Loucy (cell line): ENCODE measurements at regions not wholly inside any gene's neighbourhood (a gene's known extent, or its start where the extent isn't known, plus 50 kb on each side); places are given as distances from the start of the nearest gene placed in this dataset.

ENCODE experiments used
- H2AFZ ChIP-seq: fragments of 200-600 bp; sonication (generic); 2 replicates; pipeline ENCODE4 v1.6.0; 2016; ENCODE audit warnings: antibody characterized with exemption, mild to moderate bottlenecking, low read length, moderate library complexity
- H3F3A ChIP-seq: fragments of 200-600 bp; 2 replicates; pipeline ENCODE4 v1.6.0; 2016; ENCODE audit warnings: antibody characterized with exemption, low read depth, mild to moderate bottlenecking
- H3K27me3 ChIP-seq: fragments of 200-600 bp; sonication (generic); 2 replicates; pipeline ENCODE4 v1.6.1; 2014; ENCODE audit warnings: low read length, mild to moderate bottlenecking; ENCODE audit not compliant: insufficient read depth, poor library complexity, severe bottlenecking
- H3K36me3 ChIP-seq: fragments of 200-600 bp; sonication (generic); 2 replicates; pipeline ENCODE4 v1.6.1; 2016; ENCODE audit warnings: low read length; ENCODE audit not compliant: insufficient read depth
- H3K4me1 ChIP-seq: fragments of 200-600 bp; sonication (generic); 2 replicates; pipeline ENCODE4 v1.5.1; 2014; ENCODE audit warnings: low read length, mild to moderate bottlenecking; ENCODE audit not compliant: insufficient read depth, poor library complexity, severe bottlenecking
- H3K4me2 ChIP-seq: fragments of 200-600 bp; sonication (generic); 2 replicates; pipeline ENCODE4 v1.6.0; 2014; ENCODE audit warnings: antibody characterized with exemption, low read length, low read depth, mild to moderate bottlenecking; ENCODE audit not compliant: poor library complexity, severe bottlenecking
- H3K4me3 ChIP-seq: fragments of 200-600 bp; sonication (generic); 2 replicates; pipeline ENCODE4 v1.5.1; 2014; ENCODE audit warnings: low read length, mild to moderate bottlenecking, mixed read lengths; ENCODE audit not compliant: poor library complexity, severe bottlenecking
- H3K79me2 ChIP-seq: fragments of 200-600 bp; sonication (generic); 2 replicates; pipeline ENCODE4 v1.6.1; 2014; ENCODE audit warnings: low read length; ENCODE audit not compliant: insufficient read depth
- H3K9ac ChIP-seq: fragments of 200-600 bp; sonication (generic); 2 replicates; pipeline ENCODE4 v1.6.0; 2014; ENCODE audit warnings: mild to moderate bottlenecking, low read depth, low read length, moderate library complexity; ENCODE audit not compliant: poor library complexity, severe bottlenecking
- H3K9me2 ChIP-seq: fragments of 200-600 bp; sonication (generic); replicated peaks from 2 replicates; pipeline ENCODE4 v1.6.1; 2016; ENCODE audit warnings: low read depth, low read length, mixed read lengths
- H3K9me3 ChIP-seq: fragments of 200-600 bp; sonication (generic); 2 replicates; pipeline ENCODE4 v1.6.1; 2014; ENCODE audit warnings: mild to moderate bottlenecking, antibody characterized with exemption, low read length, low read depth; ENCODE audit not compliant: insufficient read depth
- H4K20me1 ChIP-seq: fragments of 200-600 bp; sonication (generic); 2 replicates; pipeline ENCODE4 v1.6.0; 2014; ENCODE audit warnings: antibody characterized with exemption, low read length, mild to moderate bottlenecking; ENCODE audit not compliant: insufficient read depth, poor library complexity, severe bottlenecking
- CTCF ChIP-seq: fragments of 200-600 bp; sonication (generic); conservative IDR thresholded peaks from 2 replicates; pipeline ENCODE4 v1.5.1; 2014; ENCODE audit warnings: mild to moderate bottlenecking, antibody characterized with exemption, low read length
- EZH2phosphoT487 ChIP-seq: fragments of 200-600 bp; IDR thresholded peaks from 2 replicates; pipeline ENCODE4 v1.6.1; 2018; ENCODE audit warnings: antibody characterized with exemption, mild to moderate bottlenecking, moderate library complexity, borderline replicate concordance

GRCh38 chr5:166571668-166572067 is 1719.8 kb upstream of the WWC1 start:
- no peak overlapping the region for H3K4me3 ChIP-seq
- H2AFZ ChIP-seq, result no peak overlapping the region
- no peaks in the 10 kb centered on the region for H3K9me3 ChIP-seq
- no peaks in the 10 kb centered on the region for H3K9me2 ChIP-seq
- H3K9ac ChIP-seq, result no peak overlapping the region
- no peaks in the 10 kb centered on the region for H3K36me3 ChIP-seq
- no peaks in the 10 kb centered on the region for H4K20me1 ChIP-seq
- H3K27me3 ChIP-seq, result no peaks in the 10 kb centered on the region
- no peaks in the 10 kb centered on the region for H3F3A ChIP-seq
- H3K4me1 ChIP-seq, result no peaks in the 10 kb centered on the region
- TF ChIP-seq EZH2phosphoT487, result no peak
- TF ChIP-seq CTCF, result no peak
- H3K4me2 ChIP-seq, result no peak overlapping the region
- H3K79me2 ChIP-seq, result no peaks in the 10 kb centered on the region

GRCh38 chr5:166576323-166576722 is 1715.1 kb upstream of the WWC1 start:
- no peak for TF ChIP-seq EZH2phosphoT487
- TF ChIP-seq CTCF, result no peak

GRCh38 chr5:166581826-166582225 is 1709.6 kb upstream of the WWC1 start:
- Histone ChIP-seq H3K79me2 (no peaks in the 10 kb centered on the region), H3K9me2 (no peaks in the 10 kb centered on the region), H3F3A (no peaks in the 10 kb centered on the region), H2AFZ (no peak overlapping the region), H3K36me3 (no peaks in the 10 kb centered on the region), H3K4me2 (no peak overlapping the region), H3K9me3 (no peaks in the 10 kb centered on the region), H4K20me1 (no peaks in the 10 kb centered on the region), H3K9ac (no peak overlapping the region), H3K4me3 (no peak overlapping the region), H3K27me3 (no peaks in the 10 kb centered on the region), H3K4me1 (no peaks in the 10 kb centered on the region)
- no peak for TF ChIP-seq EZH2phosphoT487
- TF ChIP-seq CTCF, result no peak

More at GRCh38 chr5:166576323-166576722, 1715.1 kb upstream of the WWC1 start:
- Histone ChIP-seq H3K79me2 (no peaks in the 10 kb centered on the region), H3K4me1 (no peaks in the 10 kb centered on the region), H3K4me3 (no peak overlapping the region), H3K9ac (no peak overlapping the region), H3K4me2 (no peak overlapping the region), H4K20me1 (no peaks in the 10 kb centered on the region), H3K9me2 (no peaks in the 10 kb centered on the region), H2AFZ (no peak overlapping the region), H3K27me3 (no peaks in the 10 kb centered on the region), H3F3A (no peaks in the 10 kb centered on the region), H3K36me3 (no peaks in the 10 kb centered on the region), H3K9me3 (no peaks in the 10 kb centered on the region)
